Spinal cord (tissue), 9 donors: ENCODE measurements at regions not wholly inside any gene's neighbourhood (a gene's known extent, or its start where the extent isn't known, plus 50 kb on each side); places are given as distances from the start of the nearest gene placed in this dataset.
A peak's percentile ranks its signal among the peaks of the same experiment; 100 is the strongest.

Experiments
- DNase-seq, 6 donors: peaks; one replicate each; pipeline versions ENCODE4 v3.0.0 to v3.0.0-alpha.2; 2013 to 2015; ENCODE audit warnings: low spot score in 6 of 6, low read depth in 4 of 6
- H3K27ac ChIP-seq: one replicate; pipeline ENCODE4 v1.5.1; 2013; ENCODE audit warnings: low read depth, low read length, control low read depth
- H3K27me3 ChIP-seq: one replicate; pipeline ENCODE4 v1.6.1; 2013; ENCODE audit warnings: low read length; ENCODE audit not compliant: control insufficient read depth, insufficient read depth
- H3K36me3 ChIP-seq: one replicate; pipeline ENCODE4 v1.6.1; 2013; ENCODE audit warnings: low read length; ENCODE audit not compliant: control insufficient read depth, insufficient read depth
- H3K4me1 ChIP-seq: one replicate; pipeline ENCODE4 v1.6.1; 2013; ENCODE audit warnings: low read length; ENCODE audit not compliant: control insufficient read depth, insufficient read depth
- H3K4me3 ChIP-seq: one replicate; pipeline ENCODE4 v1.5.1; 2013; ENCODE audit warnings: low read depth, low read length, control low read depth
- H3K9me3 ChIP-seq: one replicate; pipeline ENCODE4 v1.6.1; 2013; ENCODE audit warnings: low read length; ENCODE audit not compliant: control insufficient read depth, insufficient read depth
- WGBS: methylation state at CpG from one replicate; pipeline ENCODE4 v1.1.5; 2013; ENCODE audit warnings: missing lambda C conversion rate; ENCODE audit not compliant: insufficient coverage; 5-methylcytosine and 5-hydroxymethylcytosine counted together
- donor health status: healthy.

GRCh38 chr4:137253949-137254348 lies 278.3 kb downstream of the PCDH18 start:
- Histone ChIP-seq H3K4me3 (no peak overlapping the region), H3K9me3 (peaks cover 3% of the 10 kb centered on the region), H3K4me1 (no peaks in the 10 kb centered on the region), H3K27ac (no peak overlapping the region), H3K27me3 (no peaks in the 10 kb centered on the region), H3K36me3 (no peaks in the 10 kb centered on the region)
- DNase-seq = no peak

GRCh38 chr4:137249112-137249511 lies 283.2 kb downstream of the PCDH18 start:
- H3K36me3 ChIP-seq = no peaks in the 10 kb centered on the region

GRCh38 chr4:137238456-137239162 lies 293.7 kb downstream of the PCDH18 start:
- Histone ChIP-seq H3K4me3 (no peak overlapping the region), H3K4me1 (no peaks in the 10 kb centered on the region), H3K27ac (no peak overlapping the region), H3K9me3 (peaks cover 2% of the 10 kb centered on the region), H3K27me3 (no peaks in the 10 kb centered on the region), H3K36me3 (no peaks in the 10 kb centered on the region)
- 90% methylated on average over 5 of the region's 6 CpGs for WGBS
- no peak for DNase-seq

More at GRCh38 chr4:137249112-137249511, 283.2 kb downstream of the PCDH18 start:
- H3K4me1 ChIP-seq = no peaks in the 10 kb centered on the region
- no peaks in the 10 kb centered on the region for H3K27me3 ChIP-seq
- no CpG with 5 or more reads among the region's 2 CpGs for WGBS
- no peaks in the 10 kb centered on the region for H3K9me3 ChIP-seq
- no peak overlapping the region for H3K4me3 ChIP-seq
- peak overlapping the region; percentile 29 for H3K27ac ChIP-seq
- DNase-seq = peak in 2 of 6 donors; percentile 34 to 55

GRCh38 chr4:137226900-137227299 lies 305.4 kb downstream of the PCDH18 start:
- peak in 1 of 6 donors; percentile 19 for DNase-seq
- Histone ChIP-seq H3K9me3 (no peaks in the 10 kb centered on the region), H3K27me3 (no peaks in the 10 kb centered on the region), H3K36me3 (no peaks in the 10 kb centered on the region), H3K27ac (no peak overlapping the region), H3K4me1 (no peaks in the 10 kb centered on the region), H3K4me3 (no peak overlapping the region)
- no CpG with 5 or more reads among the region's 2 CpGs for WGBS

GRCh38 chr4:137226221-137226620 lies 306.1 kb downstream of the PCDH18 start:
- Histone ChIP-seq H3K27me3 (no peaks in the 10 kb centered on the region), H3K36me3 (no peaks in the 10 kb centered on the region), H3K27ac (no peak overlapping the region), H3K4me1 (no peaks in the 10 kb centered on the region), H3K4me3 (no peak overlapping the region), H3K9me3 (no peaks in the 10 kb centered on the region)
- WGBS = no CpG with 5 or more reads among the region's 2 CpGs
- no peak for DNase-seq

- Histone ChIP-seq H3K36me3 (no peaks in the 10 kb centered on the region), H3K27me3 (no peaks in the 10 kb centered on the region), H3K27ac (no peak overlapping the region), H3K4me1 (no peaks in the 10 kb centered on the region), H3K9me3 (no peaks in the 10 kb centered on the region), H3K4me3 (no peak overlapping the region)
- no peak for DNase-seq
- WGBS = no CpG with 5 or more reads among the region's 4 CpGs
Measured at GRCh38 chr4:137213372-137214173, 318.7 kb downstream of the PCDH18 start.

GRCh38 chr4:137212601-137213000 lies 319.7 kb downstream of the PCDH18 start:
- Histone ChIP-seq H3K27ac (no peak overlapping the region), H3K4me1 (no peaks in the 10 kb centered on the region), H3K36me3 (no peaks in the 10 kb centered on the region), H3K9me3 (no peaks in the 10 kb centered on the region), H3K4me3 (no peak overlapping the region), H3K27me3 (no peaks in the 10 kb centered on the region)
- DNase-seq = no peak

- WGBS = no CpG with 5 or more reads among the region's 2 CpGs
- Histone ChIP-seq H3K27ac (no peak overlapping the region), H3K4me1 (no peaks in the 10 kb centered on the region), H3K27me3 (no peaks in the 10 kb centered on the region), H3K36me3 (no peaks in the 10 kb centered on the region), H3K9me3 (no peaks in the 10 kb centered on the region), H3K4me3 (no peak overlapping the region)
- DNase-seq = peak in 2 of 6 donors; percentile 53 to 71
Measured at GRCh38 chr4:137209240-137209639, 323.1 kb downstream of the PCDH18 start.

GRCh38 chr4:137206781-137207180 lies 325.5 kb downstream of the PCDH18 start:
- H3K27me3 ChIP-seq = no peaks in the 10 kb centered on the region
- no peaks in the 10 kb centered on the region for H3K9me3 ChIP-seq
- no peaks in the 10 kb centered on the region for H3K4me1 ChIP-seq
- no CpG with 5 or more reads among the region's 1 CpG for WGBS
- H3K4me3 ChIP-seq = no peak overlapping the region
- peak in 2 of 6 donors; percentile 53 to 55 for DNase-seq
- H3K36me3 ChIP-seq = no peaks in the 10 kb centered on the region
- H3K27ac ChIP-seq = no peak overlapping the region

GRCh38 chr4:137203601-137204000 lies 328.7 kb downstream of the PCDH18 start:
- Histone ChIP-seq H3K27ac (no peak overlapping the region), H3K4me3 (no peak overlapping the region), H3K36me3 (no peaks in the 10 kb centered on the region), H3K4me1 (no peaks in the 10 kb centered on the region), H3K27me3 (no peaks in the 10 kb centered on the region), H3K9me3 (no peaks in the 10 kb centered on the region)
- no CpG with 5 or more reads among the region's 2 CpGs for WGBS
- DNase-seq = peak in 2 of 6 donors; percentile 7 to 53
